GM23248 (cell line): ENCODE measurements at regions not wholly inside any gene's neighbourhood (a gene's known extent, or its start where the extent isn't known, plus 50 kb on each side); places are given as distances from the start of the nearest gene placed in this dataset.

Experiments
- EZH2 ChIP-seq: fragments of 200-600 bp; sonication (generic); IDR thresholded peaks from 2 replicates; pipeline ENCODE4 v1.6.1; 2018; ENCODE audit warnings: antibody characterized with exemption, mild to moderate bottlenecking; ENCODE audit not compliant: insufficient read depth, poor library complexity, severe bottlenecking
- EZH2phosphoT487 ChIP-seq: fragments of 200-600 bp; sonication (generic); IDR thresholded peaks from 2 replicates; pipeline ENCODE4 v1.6.1; 2018; ENCODE audit warnings: antibody characterized with exemption, moderate library complexity, mild to moderate bottlenecking, low read depth; ENCODE audit not compliant: insufficient read depth

- TF ChIP-seq EZH2 (no peak), EZH2phosphoT487 (no peak)
Measured at GRCh38 chr10:112896722-112897121, 53.3 kb upstream of the TCF7L2 start.
